MM.1S (cell line): ENCODE measurements at regions not wholly inside any gene's neighbourhood (a gene's known extent, or its start where the extent isn't known, plus 50 kb on each side); places are given as distances from the start of the nearest gene placed in this dataset.

Experiments used
- EZH2phosphoT487 ChIP-seq: fragments of 300-600 bp; sonication (generic); IDR thresholded peaks from 2 replicates; pipeline ENCODE4 v1.6.1; 2018; ENCODE audit warnings: antibody characterized with exemption, low read length
- TF ChIP-seq, protein P1 (sequence below): fragments of 300-600 bp; sonication (generic); IDR thresholded peaks from 2 replicates; pipeline ENCODE4 v1.5.1; 2016; ENCODE audit warnings: antibody characterized with exemption, low read length, mixed read lengths

DNA sequence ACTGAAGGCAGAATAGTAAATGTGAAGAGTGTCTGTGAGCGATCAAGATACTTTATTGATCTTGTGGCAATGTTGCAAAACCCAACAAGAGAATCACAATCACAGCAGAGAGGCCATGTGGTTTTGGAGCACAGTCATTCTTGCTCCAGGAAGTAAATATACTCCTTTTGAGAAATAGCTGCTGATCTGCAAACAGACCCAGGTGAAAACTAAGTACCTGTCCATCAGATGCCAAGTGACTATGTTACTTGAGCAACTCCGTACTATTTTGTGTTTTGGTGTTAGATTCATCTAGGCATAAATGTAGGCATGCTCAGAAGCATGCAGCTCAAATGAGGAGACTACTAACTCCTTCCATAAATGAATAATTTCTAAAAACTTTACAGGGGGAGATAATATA lies 627.9 kb downstream of the ZBBX start:
- TF ChIP-seq, protein P1, sequence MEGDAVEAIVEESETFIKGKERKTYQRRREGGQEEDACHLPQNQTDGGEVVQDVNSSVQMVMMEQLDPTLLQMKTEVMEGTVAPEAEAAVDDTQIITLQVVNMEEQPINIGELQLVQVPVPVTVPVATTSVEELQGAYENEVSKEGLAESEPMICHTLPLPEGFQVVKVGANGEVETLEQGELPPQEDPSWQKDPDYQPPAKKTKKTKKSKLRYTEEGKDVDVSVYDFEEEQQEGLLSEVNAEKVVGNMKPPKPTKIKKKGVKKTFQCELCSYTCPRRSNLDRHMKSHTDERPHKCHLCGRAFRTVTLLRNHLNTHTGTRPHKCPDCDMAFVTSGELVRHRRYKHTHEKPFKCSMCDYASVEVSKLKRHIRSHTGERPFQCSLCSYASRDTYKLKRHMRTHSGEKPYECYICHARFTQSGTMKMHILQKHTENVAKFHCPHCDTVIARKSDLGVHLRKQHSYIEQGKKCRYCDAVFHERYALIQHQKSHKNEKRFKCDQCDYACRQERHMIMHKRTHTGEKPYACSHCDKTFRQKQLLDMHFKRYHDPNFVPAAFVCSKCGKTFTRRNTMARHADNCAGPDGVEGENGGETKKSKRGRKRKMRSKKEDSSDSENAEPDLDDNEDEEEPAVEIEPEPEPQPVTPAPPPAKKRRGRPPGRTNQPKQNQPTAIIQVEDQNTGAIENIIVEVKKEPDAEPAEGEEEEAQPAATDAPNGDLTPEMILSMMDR, result no peak
- TF ChIP-seq EZH2phosphoT487, result no peak
